Mucosa of descending colon (tissue), 3 donors: ENCODE measurements at regions not wholly inside any gene's neighbourhood (a gene's known extent, or its start where the extent isn't known, plus 50 kb on each side); places are given as distances from the start of the nearest gene placed in this dataset.

Source experiments
- ATAC-seq: fragments of 200-7000 bp; cut with Tn5 transposase; one replicate; pipeline ENCODE4 v1.9.1; 2020; ENCODE audit warnings: mild to moderate bottlenecking, moderate library complexity
- DNase-seq, 3 donors: peaks; one replicate each; pipeline ENCODE4 v3.0.0-alpha.2; 2020
- H3K36me3 ChIP-seq: fragments of 200-600 bp; one replicate; pipeline ENCODE4 v1.8.0; 2021; ENCODE audit warnings: low read depth, mild to moderate bottlenecking
- H3K4me1 ChIP-seq: fragments of 200-600 bp; one replicate; pipeline ENCODE4 v1.8.0; 2021; ENCODE audit warnings: low read depth, mild to moderate bottlenecking
- H3K4me3 ChIP-seq: fragments of 200-600 bp; one replicate; pipeline ENCODE4 v1.8.0; 2021; ENCODE audit warnings: mild to moderate bottlenecking
- H3K9me3 ChIP-seq: fragments of 200-600 bp; one replicate; pipeline ENCODE4 v1.8.0; 2021; ENCODE audit warnings: mild to moderate bottlenecking
- CTCF ChIP-seq: fragments of 200-600 bp; IDR thresholded peaks from one replicate; pipeline ENCODE4 v1.8.0; 2022; ENCODE audit warnings: antibody characterized with exemption, mild to moderate bottlenecking
- intact Hi-C, 2 donors: fragments of 100-400 bp; cut with DNase I in 1 of 2; cut with micrococcal nuclease in 1 of 2; formaldehyde crosslinking; loops; one replicate each; pipeline versions ENCODE4 v1.11.0 to v1.11.1; 2022; cut with DNase I, micrococcal nuclease
- donor health status: DM: no; HTN: no; CAD: no; lungs with moderate emphysema.
- donor health status: DM: no; HTN: no; CAD: no.
- donor health status: DM: no; HTN: yes; CAD: no.

GRCh38 chr10:7007600-7008190 lies 403.1 kb downstream of the SFMBT2 start:
- Histone ChIP-seq H3K36me3 (no peaks in the 10 kb centered on the region), H3K4me3 (no peak overlapping the region), H3K4me1 (peaks cover 4% of the 10 kb centered on the region), H3K9me3 (no peaks in the 10 kb centered on the region)
- ATAC-seq (no peak), DNase-seq (no peak)
- intact Hi-C loops = no loop called here
- TF ChIP-seq CTCF = no peak

GRCh38 chr10:7006566-7006965 lies 404.3 kb downstream of the SFMBT2 start:
- TF ChIP-seq CTCF = no peak
- Histone ChIP-seq H3K4me3 (no peak overlapping the region), H3K4me1 (peaks cover 4% of the 10 kb centered on the region), H3K36me3 (no peaks in the 10 kb centered on the region), H3K9me3 (no peaks in the 10 kb centered on the region)
- ATAC-seq (no peak), DNase-seq (no peak)
- intact Hi-C loops = no loop called here

DNA sequence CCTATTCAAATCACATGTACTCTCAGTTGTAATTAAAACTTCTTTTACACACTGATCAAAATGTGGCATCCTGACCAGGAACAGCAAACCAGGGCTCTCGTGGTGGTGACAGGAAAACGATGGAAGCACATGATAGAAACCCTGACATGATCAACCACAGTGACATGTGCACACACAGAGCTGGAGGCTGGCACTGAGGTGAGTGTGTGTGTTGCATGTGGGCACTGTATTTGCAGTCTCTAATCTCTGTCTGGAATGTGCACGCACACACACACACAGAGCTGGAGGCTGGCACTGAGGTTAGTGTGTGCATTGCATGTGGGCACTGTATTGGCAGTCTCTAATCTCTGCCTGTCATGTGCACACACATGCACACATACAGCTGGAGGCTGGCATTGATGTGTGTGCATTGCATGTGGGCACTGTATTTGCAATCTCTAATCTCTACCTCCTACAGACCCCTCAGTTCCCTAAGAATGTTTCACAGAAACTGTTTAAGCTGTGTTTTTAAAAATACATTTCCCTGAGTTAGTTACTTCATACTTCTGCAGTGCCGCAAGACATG lies 406.9 kb downstream of the SFMBT2 start:
- Histone ChIP-seq H3K4me3 (no peak overlapping the region), H3K4me1 (peaks cover 4% of the 10 kb centered on the region), H3K9me3 (no peaks in the 10 kb centered on the region), H3K36me3 (no peaks in the 10 kb centered on the region)
- DNase-seq (no peak), ATAC-seq (no peak)
- TF ChIP-seq CTCF = no peak
- intact Hi-C loops = no loop called here

- H3K36me3 ChIP-seq = no peaks in the 10 kb centered on the region
- DNase-seq = no peak
- ATAC-seq = peak; percentile 20
- no peak for TF ChIP-seq CTCF
- no peaks in the 10 kb centered on the region for H3K9me3 ChIP-seq
- peaks cover 4% of the 10 kb centered on the region for H3K4me1 ChIP-seq
- intact Hi-C loops = no loop called here
- no peak overlapping the region for H3K4me3 ChIP-seq
These were observed 410.8 kb downstream of the SFMBT2 start for GRCh38 chr10:7000061-7000460.

GRCh38 chr10:6999232-6999925 lies 411.5 kb downstream of the SFMBT2 start:
- DNase-seq (no peak), ATAC-seq (no peak)
- H3K4me1 ChIP-seq = no peaks in the 10 kb centered on the region
- no peak overlapping the region for H3K4me3 ChIP-seq
- no peaks in the 10 kb centered on the region for H3K9me3 ChIP-seq
- TF ChIP-seq CTCF = no peak
- no peaks in the 10 kb centered on the region for H3K36me3 ChIP-seq
- intact Hi-C loops = no loop called here
